Ovary (tissue), 7 donors: ENCODE measurements at regions not wholly inside any gene's neighbourhood (a gene's known extent, or its start where the extent isn't known, plus 50 kb on each side); places are given as distances from the start of the nearest gene placed in this dataset.

ENCODE experiments used
- DNase-seq, 5 donors: peaks; one replicate each; pipeline ENCODE4 v3.0.0-alpha.2; 2019 to 2020
- H3K27ac ChIP-seq, 2 donors: fragments of 200-600 bp; one replicate each; pipeline versions ENCODE4 v1.5.1 to v1.8.0; 2019 to 2022
- H3K27me3 ChIP-seq: fragments of 200-600 bp; one replicate; pipeline ENCODE4 v1.8.0; 2022
- H3K36me3 ChIP-seq: fragments of 200-600 bp; sonication (generic); one replicate; pipeline ENCODE4 v1.5.1; 2019
- H3K4me1 ChIP-seq: one replicate; pipeline ENCODE4 v1.8.1; 2013; ENCODE audit warnings: mild to moderate bottlenecking, moderate library complexity; ENCODE audit not compliant: insufficient read depth
- H3K4me3 ChIP-seq: fragments of 200-600 bp; sonication (generic); one replicate; pipeline ENCODE4 v1.5.1; 2017
- H3K9me3 ChIP-seq, 2 donors: fragments of 200-600 bp in 1 of 2; sonication (generic) in 1 of 2; one replicate each; pipeline versions ENCODE4 v1.5.1 to v1.8.1; 2013 to 2019; ENCODE audit warnings: mild to moderate bottlenecking in 1 of 2, moderate library complexity in 1 of 2
- EP300 ChIP-seq: sonication (generic); formaldehyde crosslinking; IDR thresholded peaks from one replicate; pipeline ENCODE4 v1.6.1; 2017; ENCODE audit warnings: antibody characterized with exemption
- POLR2A ChIP-seq: fragments of 450-650 bp; IDR thresholded peaks from one replicate; pipeline ENCODE4 v1.6.1; 2017; ENCODE audit warnings: antibody characterized with exemption, mild to moderate bottlenecking, moderate library complexity
- WGBS, 3 donors: extraction: QIAGEN DNeasy Blood & Tissue Kit in 1 of 3; methylation state at CpG; one replicate each; pipeline versions ENCODE4 v1.1.5 to v1.1.7; 2013 to 2017; 5-methylcytosine and 5-hydroxymethylcytosine counted together
- intact Hi-C, 4 donors: fragments of 100-400 bp; cut with DNase I; formaldehyde crosslinking; loops; one replicate each; pipeline versions ENCODE4 v1.11.0 to v1.15.1; 2022 to 2023
- TF ChIP-seq, protein P1 (sequence below), 3 donors: fragments of 450-650 bp in 2 of 3; fragments of 200-600 bp in 1 of 3; IDR thresholded peaks; one replicate each; pipeline versions ENCODE4 v1.5.1 to v1.8.0; 2016 to 2022; ENCODE audit warnings: antibody characterized with exemption in 3 of 3, mild to moderate bottlenecking in 1 of 3
- donor health status: DM: no; HTN: no; CAD: no; lungs with moderate emphysema.
- donor health status: DM: no; HTN: no; CAD: no.
- donor health status: Bipolar disorder and iron deficiency.
- donor health status: DM: no; HTN: no; CAD: no.
- donor health status: DM: yes; HTN: yes; CAD: no.

DNA sequence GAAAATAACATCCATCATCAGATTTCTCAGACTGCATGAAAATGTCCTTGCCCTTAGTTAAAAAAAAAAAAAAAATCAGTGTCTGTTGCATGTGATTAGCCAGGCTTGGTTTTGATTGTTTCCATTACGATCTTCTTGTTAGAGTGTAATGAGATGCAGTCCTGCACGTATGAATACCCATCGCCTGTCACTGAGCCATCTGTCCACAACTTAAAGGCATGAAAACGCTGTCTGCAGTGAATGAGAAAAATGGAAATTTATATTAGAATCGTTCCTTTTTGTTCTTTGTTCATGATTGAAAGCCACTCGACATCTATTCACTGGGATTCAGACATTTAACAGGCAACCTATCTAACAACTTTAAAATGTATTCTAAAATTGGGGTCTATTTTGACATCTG is 521.7 kb upstream of the SPHKAP start:
- intact Hi-C loops: loop anchor here in 2 of 4 donors (5.0 to 10.0 kb wide), 2 partner anchors 569 to 572 kb away; partner anchors contain the start of gene PID1 (in 2 of the 2)
- Histone ChIP-seq H3K4me1 (no peaks in the 10 kb centered on the region), H3K27me3 (no peaks in the 10 kb centered on the region), H3K4me3 (no peak overlapping the region), H3K9me3 (no peaks in the 10 kb centered on the region), H3K27ac (no peak overlapping the region), H3K36me3 (no peaks in the 10 kb centered on the region)
- no peak for DNase-seq
- no peak for TF ChIP-seq POLR2A
- TF ChIP-seq EP300: no peak
- WGBS, 3 donors: 82 to 89% (median 84%) methylated on average over 6 of the region's 6 CpGs

DNA sequence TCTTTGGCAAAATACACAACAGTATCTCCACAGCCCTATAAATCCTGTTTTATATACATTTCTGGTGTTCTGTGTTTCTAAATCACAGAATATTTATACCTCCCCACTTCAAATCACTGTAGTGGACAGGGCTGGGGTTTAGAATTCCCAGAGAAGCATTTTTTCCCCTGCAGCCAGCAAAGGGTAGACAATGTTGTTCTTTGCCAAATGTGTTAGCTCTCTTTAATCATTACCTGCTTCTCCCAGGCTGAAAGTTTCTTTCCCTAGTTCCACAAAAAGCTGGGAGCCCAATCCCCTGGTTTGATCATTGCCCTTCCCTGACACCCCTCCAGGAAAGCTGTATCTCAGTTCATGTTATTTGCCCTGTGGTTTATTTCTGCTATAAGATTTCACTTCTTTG is 520.0 kb upstream of the SPHKAP start:
- Histone ChIP-seq H3K4me1 (no peaks in the 10 kb centered on the region), H3K27me3 (no peaks in the 10 kb centered on the region), H3K4me3 (no peak overlapping the region), H3K9me3 (no peaks in the 10 kb centered on the region), H3K36me3 (no peaks in the 10 kb centered on the region), H3K27ac (no peak overlapping the region)
- intact Hi-C loops: loop anchor here in 2 of 4 donors (5.0 to 10.0 kb wide), 2 partner anchors 571 to 573 kb away; partner anchors contain the start of gene PID1 (in 2 of the 2)
- TF ChIP-seq POLR2A (no peak), EP300 (no peak)
- TF ChIP-seq, protein P1, sequence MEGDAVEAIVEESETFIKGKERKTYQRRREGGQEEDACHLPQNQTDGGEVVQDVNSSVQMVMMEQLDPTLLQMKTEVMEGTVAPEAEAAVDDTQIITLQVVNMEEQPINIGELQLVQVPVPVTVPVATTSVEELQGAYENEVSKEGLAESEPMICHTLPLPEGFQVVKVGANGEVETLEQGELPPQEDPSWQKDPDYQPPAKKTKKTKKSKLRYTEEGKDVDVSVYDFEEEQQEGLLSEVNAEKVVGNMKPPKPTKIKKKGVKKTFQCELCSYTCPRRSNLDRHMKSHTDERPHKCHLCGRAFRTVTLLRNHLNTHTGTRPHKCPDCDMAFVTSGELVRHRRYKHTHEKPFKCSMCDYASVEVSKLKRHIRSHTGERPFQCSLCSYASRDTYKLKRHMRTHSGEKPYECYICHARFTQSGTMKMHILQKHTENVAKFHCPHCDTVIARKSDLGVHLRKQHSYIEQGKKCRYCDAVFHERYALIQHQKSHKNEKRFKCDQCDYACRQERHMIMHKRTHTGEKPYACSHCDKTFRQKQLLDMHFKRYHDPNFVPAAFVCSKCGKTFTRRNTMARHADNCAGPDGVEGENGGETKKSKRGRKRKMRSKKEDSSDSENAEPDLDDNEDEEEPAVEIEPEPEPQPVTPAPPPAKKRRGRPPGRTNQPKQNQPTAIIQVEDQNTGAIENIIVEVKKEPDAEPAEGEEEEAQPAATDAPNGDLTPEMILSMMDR (IDR thresholded peaks at IDR 0.05): no peak
- DNase-seq: no peak

DNA sequence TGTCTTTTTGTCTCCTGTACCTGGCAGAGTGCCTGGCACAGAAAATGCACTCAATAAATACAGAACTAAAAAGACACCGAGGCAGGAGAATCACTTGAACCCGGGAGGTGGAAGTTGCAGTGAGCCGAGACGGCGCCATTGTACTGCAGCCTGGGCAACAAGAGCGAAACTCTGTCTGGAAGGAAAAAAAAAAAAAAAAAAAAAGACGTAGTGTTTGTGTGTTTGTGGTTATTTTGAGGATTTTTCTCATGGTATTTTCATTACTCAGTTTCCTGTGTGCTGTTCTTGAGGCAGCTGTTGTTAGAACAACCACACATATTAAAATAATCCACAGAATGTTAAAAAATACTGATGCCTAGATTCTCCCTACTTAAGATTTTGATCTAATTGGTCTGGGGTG is 519.2 kb upstream of the SPHKAP start:
- H3K27me3 ChIP-seq: no peaks in the 10 kb centered on the region
- WGBS, 3 donors: 82 to 85% (median 82%) methylated on average over 7 of the region's 7 CpGs
- intact Hi-C loops: loop anchor here in 2 of 4 donors (5.0 to 10.0 kb wide), 2 partner anchors 572 to 574 kb away; partner anchors contain the start of gene PID1 (in 2 of the 2)

DNA sequence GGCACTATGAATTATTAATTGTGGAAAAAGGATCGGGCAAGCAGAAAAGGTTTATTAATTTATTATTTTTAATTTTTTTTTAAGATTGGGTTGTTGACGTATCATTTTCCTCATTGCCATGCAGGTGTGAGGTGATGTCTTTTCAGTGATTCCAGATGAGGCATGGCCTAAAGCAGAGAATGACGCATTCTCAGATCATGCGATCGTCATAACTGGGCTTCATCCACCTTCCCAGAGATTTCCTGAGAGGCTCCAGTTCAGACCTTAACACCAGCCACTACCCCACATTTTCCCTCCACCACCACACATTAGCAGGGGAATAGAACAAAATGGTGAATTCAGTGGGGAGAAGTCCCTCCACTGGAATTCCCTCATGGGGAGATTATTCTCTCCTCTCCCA is 518.4 kb upstream of the SPHKAP start:
- H3K4me1 ChIP-seq: no peaks in the 10 kb centered on the region
- intact Hi-C loops: loop anchor here in 3 of 4 donors (5.0 to 10.0 kb wide), 2 partner anchors 572 to 575 kb away; partner anchors contain the start of gene PID1 (in 3 of the 3)

More for the DNA sequence above, 519.2 kb upstream of the SPHKAP start:
- DNase-seq: no peak
- Histone ChIP-seq H3K4me3 (no peak overlapping the region), H3K36me3 (no peaks in the 10 kb centered on the region), H3K4me1 (no peaks in the 10 kb centered on the region), H3K9me3 (no peaks in the 10 kb centered on the region), H3K27ac (no peak overlapping the region)
- TF ChIP-seq, protein P1 (IDR thresholded peaks at IDR 0.05): no peak
- no peak for TF ChIP-seq EP300

DNA sequence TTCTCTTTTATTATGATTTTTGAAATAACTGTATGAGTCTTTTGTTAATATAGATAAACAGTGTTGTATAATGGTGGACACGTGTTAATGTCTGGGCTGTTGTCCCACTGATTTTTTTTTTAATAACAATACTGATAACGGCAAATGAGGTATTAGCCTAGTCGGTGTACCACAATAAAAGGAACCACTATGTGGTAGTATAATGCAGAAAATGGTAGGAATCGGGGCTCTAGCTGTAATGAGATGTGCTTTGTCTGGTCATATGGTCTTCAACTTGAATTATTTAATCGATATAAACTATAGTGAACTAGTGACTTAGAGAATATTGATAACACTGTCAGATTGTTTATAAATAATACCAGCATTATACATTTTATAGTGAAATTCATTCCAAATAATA is 517.9 kb upstream of the SPHKAP start:
- Histone ChIP-seq H3K36me3 (no peaks in the 10 kb centered on the region), H3K4me1 (no peaks in the 10 kb centered on the region), H3K4me3 (no peak overlapping the region), H3K9me3 (no peaks in the 10 kb centered on the region), H3K27ac (no peak overlapping the region), H3K27me3 (no peaks in the 10 kb centered on the region)
- 7 to 15% (median 8%) methylated on average over 5 of the region's 5 CpGs for WGBS, 3 donors
- DNase-seq: no peak
- intact Hi-C loops: loop anchor here in 1 of 4 donors (5.0 kb wide), 1 partner anchor 573 kb away; the partner anchor contains the start of gene PID1
- TF ChIP-seq, protein P1 (IDR thresholded peaks at IDR 0.05): peak in 1 of 3 donors; percentile 34
- no peak for TF ChIP-seq POLR2A

More for the DNA sequence above, 518.4 kb upstream of the SPHKAP start:
- Histone ChIP-seq H3K27me3 (no peaks in the 10 kb centered on the region), H3K4me3 (no peak overlapping the region), H3K36me3 (no peaks in the 10 kb centered on the region), H3K9me3 (no peaks in the 10 kb centered on the region), H3K27ac (no peak overlapping the region)
- TF ChIP-seq, protein P1 (IDR thresholded peaks at IDR 0.05): no peak
- no peak for DNase-seq
- 88 to 89% (median 89%) methylated on average over 5 of the region's 5 CpGs for WGBS, 3 donors
